ENCODE measurements at regions not wholly inside any gene's neighbourhood (a gene's known extent, or its start where the extent isn't known, plus 50 kb on each side); places are given as distances from the start of the nearest gene placed in this dataset.

DNA sequence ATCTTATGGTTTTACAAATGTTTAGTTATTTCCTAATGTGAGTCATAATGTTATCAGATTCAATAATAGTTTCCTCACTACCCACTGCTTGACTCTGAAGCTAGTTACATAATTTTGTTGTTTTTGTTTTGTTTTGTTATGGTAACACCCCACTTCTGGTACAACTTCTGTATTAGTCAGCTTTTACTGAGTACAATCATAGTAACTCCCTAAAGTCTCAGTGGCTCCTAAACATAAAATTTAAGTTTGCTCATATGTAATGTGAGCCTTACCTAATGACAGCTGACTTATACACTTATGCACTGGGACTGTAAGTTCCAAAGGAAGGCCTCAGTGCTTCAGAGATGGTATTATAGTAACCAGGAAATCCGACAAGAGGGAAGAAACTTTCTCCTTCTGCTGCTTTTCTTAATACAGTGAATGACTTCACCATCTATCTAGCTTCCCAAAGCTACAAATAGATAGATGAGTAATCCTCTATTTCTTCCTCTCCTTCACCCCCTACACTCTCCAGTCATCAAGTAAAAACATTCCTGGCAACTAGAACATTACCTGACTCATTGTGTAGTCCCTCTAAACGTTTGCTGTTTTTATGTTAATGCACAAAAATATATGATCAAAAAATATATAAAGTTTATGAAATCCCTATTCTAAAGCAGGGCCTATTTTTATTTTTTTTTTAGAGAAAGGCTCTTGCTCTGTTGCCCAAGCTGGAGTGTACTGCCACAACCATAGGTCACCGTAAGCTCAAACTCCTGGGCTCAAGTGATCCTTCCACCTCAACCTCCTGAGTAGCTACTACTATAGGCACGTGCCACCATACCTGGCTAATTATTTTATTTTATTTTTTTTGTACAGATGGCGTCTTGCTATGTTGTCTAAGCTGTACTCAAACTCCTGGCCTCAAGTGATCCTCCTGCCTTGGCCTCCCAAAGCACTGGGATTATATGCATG, 563.0 kb downstream of the SOX6 start:
- Histone ChIP-seq H4K20me1 (ENCODE audit: insufficient read depth, low read length) (no peaks in the 10 kb centered on the region), H3K4me3 (replicated peaks in 1 of 3; ENCODE audit: low read depth in 2 of 3, low read length in 3 of 3) (no peak overlapping the region), H3K27me3 (ENCODE audit: control insufficient read depth in 2 of 2, insufficient read depth in 2 of 2, low read length in 2 of 2) (no peaks in the 10 kb centered on the region), H3K9me3 (replicated peaks in 1 of 2; ENCODE audit: control insufficient read depth in 1 of 2, insufficient read depth in 1 of 2, low read length in 2 of 2) (peaks cover 0 to 5% of the 10 kb centered on the region in 2 donors), H3K36me3 (replicated peaks in 1 of 2; ENCODE audit: control insufficient read depth in 1 of 2, insufficient read depth in 2 of 2, low read length in 2 of 2) (no peaks in the 10 kb centered on the region), H3K4me2 (replicated peaks; ENCODE audit: extremely low read depth, low read length, poor library complexity, severe bottlenecking) (no peak overlapping the region), H2AFZ (ENCODE audit: insufficient read depth, low read depth, low read length, poor library complexity, severe bottlenecking) (no peak overlapping the region), H3K4me1 (ENCODE audit: control insufficient read depth in 1 of 2, insufficient read depth in 2 of 2, low read length in 2 of 2) (no peaks in the 10 kb centered on the region), H3K9ac (ENCODE audit: insufficient read depth, low read length, poor library complexity, severe bottlenecking) (no peak overlapping the region), H3K27ac (ENCODE audit: low read depth in 1 of 2, low read length in 2 of 2) (no peak overlapping the region), H3K79me2 (ENCODE audit: insufficient read depth, low read length) (no peaks in the 10 kb centered on the region)
- H3K9me3 Mint-ChIP-seq: peaks cover 0 to 17% (median 4%) of the 10 kb centered on the region in 7 donors
- no peaks in the 10 kb centered on the region for H3K4me1 Mint-ChIP-seq
- intact Hi-C loops (cut with micrococcal nuclease): no loop called here
- peak overlapping the region in 3 of 7 donors; percentile 11 to 19 (median 12) for H3K27ac Mint-ChIP-seq
- H3K4me3 Mint-ChIP-seq: no peak overlapping the region
- H3K27me3 Mint-ChIP-seq (ENCODE audit: low read depth in 3 of 3): peaks cover 0 to 6% (median 0%) of the 10 kb centered on the region in 3 donors
- no CpG with 5 or more reads among the region's 5 CpGs for WGBS (ENCODE audit: insufficient coverage)
- no peaks in the 10 kb centered on the region for H3K36me3 Mint-ChIP-seq
- peak; percentile 38 to 47 (median 38) for DNase-seq
- TF ChIP-seq CTCF (IDR thresholded peaks at IDR 0.05): no peak

DNA sequence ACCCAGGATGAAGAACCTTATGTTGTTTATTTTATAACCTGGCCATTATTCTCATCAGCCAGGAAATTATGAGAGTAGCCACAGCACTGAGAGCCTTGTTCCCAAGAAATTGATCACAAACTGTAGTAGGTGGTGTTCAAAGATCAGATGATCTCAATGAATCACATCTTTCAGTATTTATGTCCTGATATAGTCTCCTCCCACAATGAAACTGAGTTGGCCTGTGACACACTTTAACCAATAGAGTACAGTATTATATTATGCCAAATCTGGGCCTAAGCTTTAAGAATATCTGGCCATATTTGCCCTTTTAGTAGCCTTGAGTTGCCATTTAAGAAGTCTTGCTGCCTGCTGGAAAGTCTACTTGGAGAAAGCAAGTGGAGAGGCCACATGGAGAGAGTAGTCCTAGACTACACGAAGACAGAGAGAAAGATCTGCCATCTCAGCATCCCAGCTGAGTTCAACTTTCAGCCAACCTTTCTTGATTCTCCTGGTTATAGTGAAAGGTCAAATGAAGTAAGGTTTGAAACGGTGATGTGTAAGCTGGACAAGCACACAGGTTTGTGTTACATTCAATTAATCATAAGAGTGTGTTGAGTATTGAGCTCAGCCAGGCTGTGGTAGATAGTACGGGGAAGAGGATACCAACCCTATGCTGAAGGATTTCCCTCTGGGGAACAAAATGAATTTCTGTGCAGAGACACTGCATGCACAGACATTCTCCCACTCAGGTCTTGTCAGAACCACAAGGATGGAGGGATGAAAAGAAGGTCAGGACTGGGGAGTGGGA, 561.8 kb downstream of the SOX6 start:
- H3K79me2 ChIP-seq (ENCODE audit: insufficient read depth, low read length): no peaks in the 10 kb centered on the region
- Mint-ChIP-seq H3K27ac (peak overlapping the region in 2 of 7 donors; percentile 12 to 23), H3K9me3 (peaks cover 0 to 15% (median 4%) of the 10 kb centered on the region in 7 donors), H3K4me1 (peaks cover 8% of the 10 kb centered on the region), H3K36me3 (no peaks in the 10 kb centered on the region), H3K27me3 (ENCODE audit: low read depth in 3 of 3) (peaks cover 0 to 1% (median 0%) of the 10 kb centered on the region in 3 donors), H3K4me3 (no peak overlapping the region)
- no peak overlapping the region for H3K9ac ChIP-seq (ENCODE audit: insufficient read depth, low read length, poor library complexity, severe bottlenecking)
- no peak overlapping the region for H3K27ac ChIP-seq (ENCODE audit: low read depth in 1 of 2, low read length in 2 of 2)
- no peak overlapping the region for H3K4me3 ChIP-seq (replicated peaks in 1 of 3; ENCODE audit: low read depth in 2 of 3, low read length in 3 of 3)
- no peak for DNase-seq
- no peaks in the 10 kb centered on the region for H3K27me3 ChIP-seq (ENCODE audit: control insufficient read depth in 2 of 2, insufficient read depth in 2 of 2, low read length in 2 of 2)
- no peak overlapping the region for H2AFZ ChIP-seq (ENCODE audit: insufficient read depth, low read depth, low read length, poor library complexity, severe bottlenecking)
- no peaks in the 10 kb centered on the region for H4K20me1 ChIP-seq (ENCODE audit: insufficient read depth, low read length)
- WGBS (ENCODE audit: insufficient coverage): no CpG with 5 or more reads among the region's 3 CpGs
- TF ChIP-seq CTCF (IDR thresholded peaks at IDR 0.05): no peak
- intact Hi-C loops (cut with micrococcal nuclease): no loop called here
- no peaks in the 10 kb centered on the region for H3K36me3 ChIP-seq (replicated peaks in 1 of 2; ENCODE audit: control insufficient read depth in 1 of 2, insufficient read depth in 2 of 2, low read length in 2 of 2)
- H3K4me1 ChIP-seq (ENCODE audit: control insufficient read depth in 1 of 2, insufficient read depth in 2 of 2, low read length in 2 of 2): peaks cover 8 to 9% of the 10 kb centered on the region in 2 donors
- no peak overlapping the region for H3K4me2 ChIP-seq (replicated peaks; ENCODE audit: extremely low read depth, low read length, poor library complexity, severe bottlenecking)
- peaks cover 0 to 5% of the 10 kb centered on the region in 2 donors for H3K9me3 ChIP-seq (replicated peaks in 1 of 2; ENCODE audit: control insufficient read depth in 1 of 2, insufficient read depth in 1 of 2, low read length in 2 of 2)
